ENCODE measurements at regions not wholly inside any gene's neighbourhood (a gene's known extent, or its start where the extent isn't known, plus 50 kb on each side); places are given as distances from the start of the nearest gene placed in this dataset.

DNA sequence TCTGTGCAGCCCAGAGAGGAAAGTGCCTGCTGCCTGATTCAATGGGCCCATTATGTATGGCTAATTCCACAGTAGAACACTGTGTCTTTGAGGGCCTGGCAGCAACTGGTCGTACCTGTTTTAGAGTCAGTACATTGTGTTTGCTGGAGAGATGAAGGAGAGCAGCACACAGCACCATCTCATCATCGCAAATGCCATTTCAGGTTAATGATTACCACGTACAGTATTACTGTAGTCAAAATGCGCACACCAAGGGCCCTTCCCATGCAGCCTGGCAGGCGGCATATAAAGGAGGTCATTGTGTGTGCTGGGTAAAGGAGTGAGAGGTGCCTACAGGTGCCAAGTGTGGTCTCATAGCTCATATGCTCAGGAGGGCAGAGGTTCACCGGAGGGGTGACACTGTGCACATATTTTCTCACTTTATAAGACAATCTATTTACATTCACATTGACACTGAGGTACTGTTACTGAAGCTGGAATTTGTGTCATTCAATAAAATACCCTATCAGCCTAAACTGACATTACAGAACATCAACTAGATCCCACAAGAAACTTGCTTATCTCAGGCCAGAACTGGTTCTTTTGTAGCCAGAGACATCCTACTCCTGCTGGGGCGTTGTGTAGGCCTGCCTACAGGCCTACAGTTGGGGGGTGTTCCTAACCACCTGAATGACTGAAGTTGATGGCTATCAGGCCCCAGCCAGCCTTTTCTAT lies 90.4 kb downstream of the APIP start:
- TF ChIP-seq POLR2A (IDR thresholded peaks at IDR 0.05), result no peak
- TF ChIP-seq, protein P1, sequence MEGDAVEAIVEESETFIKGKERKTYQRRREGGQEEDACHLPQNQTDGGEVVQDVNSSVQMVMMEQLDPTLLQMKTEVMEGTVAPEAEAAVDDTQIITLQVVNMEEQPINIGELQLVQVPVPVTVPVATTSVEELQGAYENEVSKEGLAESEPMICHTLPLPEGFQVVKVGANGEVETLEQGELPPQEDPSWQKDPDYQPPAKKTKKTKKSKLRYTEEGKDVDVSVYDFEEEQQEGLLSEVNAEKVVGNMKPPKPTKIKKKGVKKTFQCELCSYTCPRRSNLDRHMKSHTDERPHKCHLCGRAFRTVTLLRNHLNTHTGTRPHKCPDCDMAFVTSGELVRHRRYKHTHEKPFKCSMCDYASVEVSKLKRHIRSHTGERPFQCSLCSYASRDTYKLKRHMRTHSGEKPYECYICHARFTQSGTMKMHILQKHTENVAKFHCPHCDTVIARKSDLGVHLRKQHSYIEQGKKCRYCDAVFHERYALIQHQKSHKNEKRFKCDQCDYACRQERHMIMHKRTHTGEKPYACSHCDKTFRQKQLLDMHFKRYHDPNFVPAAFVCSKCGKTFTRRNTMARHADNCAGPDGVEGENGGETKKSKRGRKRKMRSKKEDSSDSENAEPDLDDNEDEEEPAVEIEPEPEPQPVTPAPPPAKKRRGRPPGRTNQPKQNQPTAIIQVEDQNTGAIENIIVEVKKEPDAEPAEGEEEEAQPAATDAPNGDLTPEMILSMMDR (IDR thresholded peaks at IDR 0.05), result no peak
- H3K27ac ChIP-seq, result no peak overlapping the region
- 92 to 96% (median 95%) methylated on average over 7 of the region's 7 CpGs for WGBS, 4 donors
- DNase-seq, result no peak
- H3K36me3 ChIP-seq (replicated peaks in 1 of 2), result no peaks in the 10 kb centered on the region
- H3K4me3 ChIP-seq, result no peak overlapping the region
- H3K9me3 ChIP-seq (replicated peaks in 1 of 3), result no peaks in the 10 kb centered on the region
- intact Hi-C loops (cut with DNase I), result no loop called here
- H3K27me3 ChIP-seq, result no peaks in the 10 kb centered on the region
- no peaks in the 10 kb centered on the region for H3K4me1 ChIP-seq (replicated peaks in 1 of 2)

DNA sequence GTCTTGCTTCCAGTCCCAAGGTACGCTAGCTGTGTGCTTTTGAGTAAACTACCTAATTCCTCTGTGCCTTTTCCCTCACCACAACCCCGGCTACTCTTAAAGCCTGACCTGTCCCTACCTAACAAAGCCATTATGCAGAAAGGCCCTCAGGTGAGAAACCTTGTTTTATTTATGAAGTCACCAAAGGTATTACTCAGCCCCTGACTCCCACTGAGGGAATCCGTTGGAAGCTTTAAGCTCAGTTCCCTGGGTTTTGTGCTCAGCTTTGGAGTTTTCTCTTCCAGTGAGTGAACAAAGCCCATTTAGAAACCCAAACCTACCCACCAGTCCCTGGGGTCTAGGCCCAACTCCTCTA lies 90.9 kb downstream of the APIP start:
- Histone ChIP-seq H3K27me3 (no peaks in the 10 kb centered on the region), H3K4me1 (replicated peaks in 1 of 2) (no peaks in the 10 kb centered on the region), H3K27ac (no peak overlapping the region), H3K4me3 (no peak overlapping the region), H3K9me3 (replicated peaks in 1 of 3) (no peaks in the 10 kb centered on the region), H3K36me3 (replicated peaks in 1 of 2) (no peaks in the 10 kb centered on the region)
- DNase-seq, result no peak
- WGBS, 4 donors, result 54 to 64% (median 61%) methylated on average over 3 of the region's 3 CpGs
- intact Hi-C loops (cut with DNase I), result no loop called here
- TF ChIP-seq, protein P1 (IDR thresholded peaks at IDR 0.05), result no peak
- no peak for TF ChIP-seq POLR2A (IDR thresholded peaks at IDR 0.05)

DNA sequence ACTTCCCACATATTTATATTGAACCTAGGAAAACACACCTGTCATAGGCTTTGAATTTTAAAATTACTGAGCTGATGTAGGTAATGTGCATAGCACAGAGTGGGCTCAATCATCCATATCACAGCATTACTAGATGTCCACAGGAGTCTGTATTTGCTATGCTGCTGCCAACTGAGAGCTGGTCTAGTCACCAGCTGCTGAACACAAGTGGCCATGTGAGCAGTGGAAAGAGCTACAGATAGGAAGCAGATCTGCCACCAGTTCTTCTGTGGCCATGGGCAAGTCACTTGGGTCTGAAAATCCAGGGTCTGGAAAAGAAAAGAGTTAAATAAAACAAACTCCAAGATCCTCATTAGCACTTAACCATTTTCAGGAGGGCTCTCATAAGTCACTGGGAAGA lies 91.8 kb downstream of the APIP start:
- TF ChIP-seq POLR2A (IDR thresholded peaks at IDR 0.05), result no peak
- TF ChIP-seq, protein P1 (IDR thresholded peaks at IDR 0.05), result no peak
- H3K4me3 ChIP-seq, result no peak overlapping the region

DNA sequence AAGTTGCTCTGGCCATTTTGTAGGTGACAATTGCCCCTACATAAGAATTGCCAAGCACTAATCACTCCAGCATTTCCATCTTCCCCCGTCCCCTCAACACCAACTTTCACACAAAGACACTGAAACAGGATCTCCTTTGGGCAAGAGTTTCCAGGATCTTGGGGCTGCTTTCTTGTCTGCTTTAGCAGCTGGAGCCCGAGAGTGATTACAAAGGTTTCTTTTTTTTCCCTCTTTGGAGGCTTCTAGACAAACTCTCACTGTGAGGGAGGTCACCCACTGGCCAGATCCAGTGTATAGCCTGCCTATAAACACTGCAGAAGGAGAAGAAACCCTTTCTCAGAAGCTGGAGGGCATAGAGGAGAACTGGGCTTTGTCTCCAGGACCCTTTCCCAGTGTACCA lies 92.5 kb downstream of the APIP start:
- Histone ChIP-seq H3K4me3 (no peak overlapping the region), H3K27ac (no peak overlapping the region), H3K9me3 (replicated peaks in 1 of 3) (no peaks in the 10 kb centered on the region), H3K27me3 (no peaks in the 10 kb centered on the region), H3K4me1 (replicated peaks in 1 of 2) (no peaks in the 10 kb centered on the region), H3K36me3 (replicated peaks in 1 of 2) (no peaks in the 10 kb centered on the region)
- intact Hi-C loops (cut with DNase I), result no loop called here
- 76 to 88% (median 79%) methylated on average over 2 of the region's 2 CpGs for WGBS, 4 donors
- no peak for TF ChIP-seq POLR2A (IDR thresholded peaks at IDR 0.05)
- TF ChIP-seq, protein P1 (IDR thresholded peaks at IDR 0.05), result no peak
- no peak for DNase-seq

More for the DNA sequence above, 91.8 kb downstream of the APIP start:
- Histone ChIP-seq H3K27me3 (no peaks in the 10 kb centered on the region), H3K4me1 (replicated peaks in 1 of 2) (no peaks in the 10 kb centered on the region), H3K9me3 (replicated peaks in 1 of 3) (no peaks in the 10 kb centered on the region), H3K36me3 (replicated peaks in 1 of 2) (no peaks in the 10 kb centered on the region), H3K27ac (no peak overlapping the region)
- intact Hi-C loops (cut with DNase I), result no loop called here
- DNase-seq, result no peak

Data from adrenal gland (tissue), 9 donors.